GM12878 (cell line): ENCODE measurements at regions not wholly inside any gene's neighbourhood (a gene's known extent, or its start where the extent isn't known, plus 50 kb on each side); places are given as distances from the start of the nearest gene placed in this dataset.

Experiments used
- ATAC-seq: fragments of 200-7000 bp; cut with Tn5 transposase; 3 replicates; pipeline ENCODE4 v1.9.1; 2020; ENCODE audit warnings: mild to moderate bottlenecking, moderate library complexity
- BruUV-seq: library from RNA; stranded (reverse); fragments of 400-500 nt; replicated peaks from 2 replicates; lab custom pipeline; 2021; lab: Mats Ljungman, UMichigan
- CTCF ChIA-PET: fragments of 300-600 bp; sonication (Branson Sonifier 250); formaldehyde crosslinking; extraction: SDS; loops from one replicate; lab custom pipeline; 2021; ENCODE audit warnings: inconsistent platforms; lab: Yijun Ruan, JAX
- POLR2A ChIA-PET: fragments of 350-600 bp; formaldehyde crosslinking; extraction: SDS; loops from one replicate; lab custom pipeline; 2021; ENCODE audit warnings: inconsistent platforms; lab: Charles Lee
- RAD21 ChIA-PET: fragments of 300-600 bp; sonication (Branson Sonifier 250); formaldehyde crosslinking; loops from one replicate; lab custom pipeline; 2023; ENCODE audit warnings: antibody characterized with exemption; ENCODE audit not compliant: unreplicated experiment; lab: Charles Lee
- SMC1A ChIA-PET: fragments of 300-600 bp; sonication (Branson Sonifier 250); formaldehyde crosslinking; loops from one replicate; lab custom pipeline; 2023; ENCODE audit not compliant: unreplicated experiment, uncharacterized antibody; lab: Charles Lee
- DNase-seq: peaks from one replicate; pipeline ENCODE4 v3.0.0-alpha.2; 2011; ENCODE audit warnings: low read depth, low spot score
- FAIRE-seq: peaks from 3 replicates; lab custom pipeline; 2011; peaks lifted over from hg19 to GRCh38; lab: Jason Lieb, UNC
- H2AFZ ChIP-seq: 2 replicates; pipeline ENCODE4 v1.6.0; 2011; ENCODE audit warnings: low read depth, low read length, control low read depth; ENCODE audit not compliant: control insufficient read depth
- H3K27ac ChIP-seq: 2 replicates; pipeline ENCODE4 v1.5.1; 2011; ENCODE audit warnings: control low read depth; ENCODE audit not compliant: control insufficient read depth, insufficient read depth
- H3K27me3 ChIP-seq, 2 experiments: replicated peaks in 1 of 2; 2 replicates each; pipeline versions ENCODE4 v1.6.0 to v1.6.1; 2011; ENCODE audit warnings: low read length in 1 of 2; ENCODE audit not compliant: control insufficient read depth in 2 of 2, insufficient read depth in 2 of 2
- H3K36me3 ChIP-seq, 2 experiments: 2 replicates each; pipeline ENCODE4 v1.5.1; 2011; ENCODE audit warnings: low read length in 1 of 2; ENCODE audit not compliant: control insufficient read depth in 2 of 2, insufficient read depth in 2 of 2
- H3K4me1 ChIP-seq: 2 replicates; pipeline ENCODE4 v1.6.1; 2011; ENCODE audit warnings: mild to moderate bottlenecking, low read length, moderate library complexity, mixed read lengths; ENCODE audit not compliant: control insufficient read depth, insufficient read depth
- H3K4me2 ChIP-seq: 2 replicates; pipeline ENCODE4 v1.6.0; 2011; ENCODE audit warnings: control low read depth; ENCODE audit not compliant: control insufficient read depth, insufficient read depth
- H3K4me3 ChIP-seq: fragments of 200-600 bp; sonication (generic); 2 replicates; pipeline ENCODE4 v1.5.1; 2016
- H3K79me2 ChIP-seq: 2 replicates; pipeline ENCODE4 v1.6.0; 2011; ENCODE audit warnings: low read length; ENCODE audit not compliant: control insufficient read depth, insufficient read depth
- H3K9ac ChIP-seq: 2 replicates; pipeline ENCODE4 v1.8.0; 2011; ENCODE audit warnings: low read length, control low read depth, mixed read lengths; ENCODE audit not compliant: control insufficient read depth, insufficient read depth
- H3K9me3 ChIP-seq: replicated peaks from 3 replicates; pipeline ENCODE4 v1.5.1; 2011; ENCODE audit warnings: mild to moderate bottlenecking, low read length; ENCODE audit not compliant: control insufficient read depth, insufficient read depth
- H4K20me1 ChIP-seq: 2 replicates; pipeline ENCODE4 v1.6.0; 2011; ENCODE audit not compliant: control insufficient read depth, insufficient read depth
- ATF2 ChIP-seq: IDR thresholded peaks from 2 replicates; pipeline ENCODE4 v1.6.1; 2012; ENCODE audit warnings: low read length, inconsistent platforms
- BMI1 ChIP-seq: fragments of 450-650 bp; IDR thresholded peaks from 2 replicates; pipeline ENCODE4 v1.6.1; 2016; ENCODE audit warnings: mild to moderate bottlenecking, moderate library complexity, borderline replicate concordance
- IKZF2 ChIP-seq, 2 experiments: fragments of 450-650 bp; IDR thresholded peaks; 2 replicates each; pipeline ENCODE4 v1.6.1; 2017; ENCODE audit warnings: mild to moderate bottlenecking in 2 of 2, moderate library complexity in 2 of 2
- MTA3 ChIP-seq: IDR thresholded peaks from 2 replicates; pipeline ENCODE4 v1.6.1; 2012; ENCODE audit warnings: low read length, inconsistent platforms, borderline replicate concordance
- PKNOX1 ChIP-seq: fragments of 450-650 bp; IDR thresholded peaks from 2 replicates; pipeline ENCODE4 v1.6.1; 2016; ENCODE audit warnings: mild to moderate bottlenecking
- SMAD1 ChIP-seq: fragments of 450-650 bp; IDR thresholded peaks from 2 replicates; pipeline ENCODE4 v1.6.1; 2018; ENCODE audit warnings: mild to moderate bottlenecking, low read depth; ENCODE audit not compliant: partially characterized antibody
- ZBTB4 ChIP-seq: fragments of 450-650 bp; formaldehyde crosslinking; IDR thresholded peaks from 2 replicates; pipeline ENCODE4 v1.4.0; 2022; ENCODE audit warnings: mild to moderate bottlenecking, moderate library complexity
- WGBS: methylation state at CpG from one replicate; pipeline ENCODE4 v1.1.6; 2016; ENCODE audit warnings: low lambda C conversion rate; ENCODE audit not compliant: insufficient replicate concordance, insufficient coverage; ENCODE audit errors: missing lambda C conversion rate; 5-methylcytosine and 5-hydroxymethylcytosine counted together
- in situ Hi-C: fragments of 300-500 bp; cut with MboI; formaldehyde crosslinking; loops from 9 replicates; pipeline ENCODE4 v1.14.3; 2018; ENCODE audit warnings: mixed read lengths
- intact Hi-C: fragments of 100-400 bp; cut with micrococcal nuclease; formaldehyde crosslinking; loops from one replicate; pipeline ENCODE4 v1.14.2; 2022; ENCODE audit not compliant: unreplicated experiment
- TF ChIP-seq, protein P1 (sequence below): fragments of 450-650 bp; IDR thresholded peaks from 2 replicates; pipeline ENCODE4 v1.6.1; 2016; ENCODE audit warnings: mild to moderate bottlenecking
- TF ChIP-seq, protein P2 (sequence below): fragments of 450-650 bp; formaldehyde crosslinking; IDR thresholded peaks from 2 replicates; pipeline ENCODE4 v1.5.0; 2022; ENCODE audit warnings: mild to moderate bottlenecking, missing genetic modification characterization

- intact Hi-C loops (loop anchor here (10.0 kb wide), 1 partner anchor 1662 kb away; a partner anchor contains a TSS), in situ Hi-C loops (no loop called here)
- 27% methylated on average over 7 of the region's 7 CpGs for WGBS
- peak overlapping the region; percentile 96; the same call in 1 of the 2 replicates for H3K9ac ChIP-seq
- RAD21 ChIA-PET = interaction anchor here (0.8 to 5.6 kb wide), 3 partner anchors 17 to 38 kb away, joined by 4 to 50 read pairs (median 13); a partner anchor contains a TSS
- peak overlapping the region; percentile 95 for H3K27ac ChIP-seq
- SMC1A ChIA-PET = interaction anchor here (1.1 to 4.6 kb wide), 3 partner anchors 8 to 49 kb away, joined by 4 to 28 read pairs (median 18); a partner anchor contains a TSS
- H3K4me2 ChIP-seq = peak overlapping the region; percentile 89
- H4K20me1 ChIP-seq = no peaks in the 10 kb centered on the region
- FAIRE-seq (no peak), ATAC-seq (no peak; the same call in 2 of the 3 replicates), DNase-seq (no peak)
- CTCF ChIA-PET = interaction anchor here (0.9 to 6.5 kb wide), 3 partner anchors 10 to 18 kb away, joined by 3 to 46 read pairs (median 4); a partner anchor contains a TSS
- H3K79me2 ChIP-seq = peaks cover 3% of the 10 kb centered on the region
- no TSS peak for BruUV-seq
- TF ChIP-seq, protein P1, sequence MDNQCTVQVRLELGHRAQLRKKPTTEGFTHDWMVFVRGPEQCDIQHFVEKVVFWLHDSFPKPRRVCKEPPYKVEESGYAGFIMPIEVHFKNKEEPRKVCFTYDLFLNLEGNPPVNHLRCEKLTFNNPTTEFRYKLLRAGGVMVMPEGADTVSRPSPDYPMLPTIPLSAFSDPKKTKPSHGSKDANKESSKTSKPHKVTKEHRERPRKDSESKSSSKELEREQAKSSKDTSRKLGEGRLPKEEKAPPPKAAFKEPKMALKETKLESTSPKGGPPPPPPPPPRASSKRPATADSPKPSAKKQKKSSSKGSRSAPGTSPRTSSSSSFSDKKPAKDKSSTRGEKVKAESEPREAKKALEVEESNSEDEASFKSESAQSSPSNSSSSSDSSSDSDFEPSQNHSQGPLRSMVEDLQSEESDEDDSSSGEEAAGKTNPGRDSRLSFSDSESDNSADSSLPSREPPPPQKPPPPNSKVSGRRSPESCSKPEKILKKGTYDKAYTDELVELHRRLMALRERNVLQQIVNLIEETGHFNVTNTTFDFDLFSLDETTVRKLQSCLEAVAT = no peak
- TF ChIP-seq, protein P2, sequence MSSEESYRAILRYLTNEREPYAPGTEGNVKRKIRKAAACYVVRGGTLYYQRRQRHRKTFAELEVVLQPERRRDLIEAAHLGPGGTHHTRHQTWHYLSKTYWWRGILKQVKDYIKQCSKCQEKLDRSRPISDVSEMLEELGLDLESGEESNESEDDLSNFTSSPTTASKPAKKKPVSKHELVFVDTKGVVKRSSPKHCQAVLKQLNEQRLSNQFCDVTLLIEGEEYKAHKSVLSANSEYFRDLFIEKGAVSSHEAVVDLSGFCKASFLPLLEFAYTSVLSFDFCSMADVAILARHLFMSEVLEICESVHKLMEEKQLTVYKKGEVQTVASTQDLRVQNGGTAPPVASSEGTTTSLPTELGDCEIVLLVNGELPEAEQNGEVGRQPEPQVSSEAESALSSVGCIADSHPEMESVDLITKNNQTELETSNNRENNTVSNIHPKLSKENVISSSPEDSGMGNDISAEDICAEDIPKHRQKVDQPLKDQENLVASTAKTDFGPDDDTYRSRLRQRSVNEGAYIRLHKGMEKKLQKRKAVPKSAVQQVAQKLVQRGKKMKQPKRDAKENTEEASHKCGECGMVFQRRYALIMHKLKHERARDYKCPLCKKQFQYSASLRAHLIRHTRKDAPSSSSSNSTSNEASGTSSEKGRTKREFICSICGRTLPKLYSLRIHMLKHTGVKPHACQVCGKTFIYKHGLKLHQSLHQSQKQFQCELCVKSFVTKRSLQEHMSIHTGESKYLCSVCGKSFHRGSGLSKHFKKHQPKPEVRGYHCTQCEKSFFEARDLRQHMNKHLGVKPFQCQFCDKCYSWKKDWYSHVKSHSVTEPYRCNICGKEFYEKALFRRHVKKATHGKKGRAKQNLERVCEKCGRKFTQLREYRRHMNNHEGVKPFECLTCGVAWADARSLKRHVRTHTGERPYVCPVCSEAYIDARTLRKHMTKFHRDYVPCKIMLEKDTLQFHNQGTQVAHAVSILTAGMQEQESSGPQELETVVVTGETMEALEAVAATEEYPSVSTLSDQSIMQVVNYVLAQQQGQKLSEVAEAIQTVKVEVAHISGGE (CRISPR knock-in tag) = 0 out of 2 replicates have a peak, but pooled peaks have one; percentile 14
- TF ChIP-seq IKZF2 (IDR thresholded peaks at IDR 0.05) (0 out of 4 replicates have a peak, but pooled peaks have one; percentile 11 to 25), MTA3 (no peak), PKNOX1 (peak; percentile 17; the same call in 1 of the 2 replicates), ZBTB4 (CRISPR knock-in tag) (no peak), ATF2 (no peak), BMI1 (peak; percentile 10; the same call in 1 of the 2 replicates), SMAD1 (peak; percentile 32)
- H2AFZ ChIP-seq = peak overlapping the region; percentile 11
- no peaks in the 10 kb centered on the region for H3K27me3 ChIP-seq
- POLR2A ChIA-PET = interaction anchor here (0.5 to 5.2 kb wide), 7 partner anchors 9 to 71 kb away, joined by 3 to 56 read pairs (median 6); a partner anchor contains a TSS
- no peaks in the 10 kb centered on the region for H3K36me3 ChIP-seq
- H3K9me3 ChIP-seq = no peaks in the 10 kb centered on the region
- H3K4me1 ChIP-seq = peaks cover 2% of the 10 kb centered on the region
- peak overlapping the region; percentile 83; the same call in 1 of the 2 replicates for H3K4me3 ChIP-seq
These were observed 132.6 kb upstream of the BTN3A2 start for GRCh38 chr6:26232306-26232939.
